ENCODE measurements at regions not wholly inside any gene's neighbourhood (a gene's known extent, or its start where the extent isn't known, plus 50 kb on each side); places are given as distances from the start of the nearest gene placed in this dataset.

DNA sequence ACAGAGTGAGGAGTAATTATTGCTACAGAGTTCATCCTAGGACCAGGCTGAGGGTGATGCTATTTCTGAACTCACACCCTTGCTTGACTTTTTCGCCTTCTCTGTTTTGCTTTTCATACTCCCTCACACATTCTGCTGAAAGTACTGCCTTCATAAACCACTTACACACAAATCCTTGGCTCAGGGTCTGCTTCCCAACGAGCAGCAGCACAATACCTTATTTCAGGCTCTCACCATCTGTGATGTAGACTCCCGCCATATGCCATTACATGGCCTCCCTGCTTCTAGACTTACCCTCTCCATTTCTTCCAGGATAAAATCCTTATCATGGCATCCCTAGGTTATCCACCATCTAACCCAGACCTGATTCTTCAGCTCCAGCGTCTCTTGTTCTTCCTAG, 321.3 kb upstream of the SPTLC3 start:
- TF ChIP-seq, protein P1, sequence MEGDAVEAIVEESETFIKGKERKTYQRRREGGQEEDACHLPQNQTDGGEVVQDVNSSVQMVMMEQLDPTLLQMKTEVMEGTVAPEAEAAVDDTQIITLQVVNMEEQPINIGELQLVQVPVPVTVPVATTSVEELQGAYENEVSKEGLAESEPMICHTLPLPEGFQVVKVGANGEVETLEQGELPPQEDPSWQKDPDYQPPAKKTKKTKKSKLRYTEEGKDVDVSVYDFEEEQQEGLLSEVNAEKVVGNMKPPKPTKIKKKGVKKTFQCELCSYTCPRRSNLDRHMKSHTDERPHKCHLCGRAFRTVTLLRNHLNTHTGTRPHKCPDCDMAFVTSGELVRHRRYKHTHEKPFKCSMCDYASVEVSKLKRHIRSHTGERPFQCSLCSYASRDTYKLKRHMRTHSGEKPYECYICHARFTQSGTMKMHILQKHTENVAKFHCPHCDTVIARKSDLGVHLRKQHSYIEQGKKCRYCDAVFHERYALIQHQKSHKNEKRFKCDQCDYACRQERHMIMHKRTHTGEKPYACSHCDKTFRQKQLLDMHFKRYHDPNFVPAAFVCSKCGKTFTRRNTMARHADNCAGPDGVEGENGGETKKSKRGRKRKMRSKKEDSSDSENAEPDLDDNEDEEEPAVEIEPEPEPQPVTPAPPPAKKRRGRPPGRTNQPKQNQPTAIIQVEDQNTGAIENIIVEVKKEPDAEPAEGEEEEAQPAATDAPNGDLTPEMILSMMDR (IDR thresholded peaks at IDR 0.05): no peak
- TF ChIP-seq POLR2AphosphoS5 (IDR thresholded peaks at IDR 0.05) (no peak), POLR2A (IDR thresholded peaks at IDR 0.05) (no peak)
